PFSK-1 (cell line): ENCODE measurements at regions not wholly inside any gene's neighbourhood (a gene's known extent, or its start where the extent isn't known, plus 50 kb on each side); places are given as distances from the start of the nearest gene placed in this dataset.

ENCODE experiments used
- FOXP2 ChIP-seq: optimal IDR thresholded peaks from 2 replicates; pipeline ENCODE3; 2011; ENCODE audit warnings: borderline replicate concordance, control low read depth, inconsistent platforms; ENCODE audit not compliant: insufficient read depth; ENCODE audit errors: extremely low read length, extremely low read depth
- POLR2AphosphoS5 ChIP-seq: IDR thresholded peaks from 2 replicates; pipeline ENCODE4 v1.6.1; 2012; ENCODE audit warnings: low read depth, mild to moderate bottlenecking, control low read depth, low read length, moderate library complexity
- REST ChIP-seq, 2 experiments: IDR thresholded peaks; 2 replicates each; pipeline versions ENCODE4 v1.6.1 to v1.8.0; 2011 to 2012; ENCODE audit warnings: low read depth in 2 of 2, low read length in 2 of 2, control low read depth in 1 of 2, inconsistent platforms in 1 of 2, mild to moderate bottlenecking in 1 of 2, moderate library complexity in 1 of 2; ENCODE audit not compliant: insufficient read depth in 1 of 2
- SIN3A ChIP-seq: IDR thresholded peaks from 2 replicates; pipeline ENCODE4 v1.6.1; 2012; ENCODE audit warnings: mild to moderate bottlenecking, low read length, moderate library complexity, borderline replicate concordance; ENCODE audit not compliant: insufficient read depth
- TAF1 ChIP-seq: IDR thresholded peaks from 2 replicates; pipeline ENCODE4 v1.6.1; 2012; ENCODE audit warnings: low read length, control low read depth, borderline replicate concordance; ENCODE audit not compliant: insufficient read depth

GRCh38 chr6:169140986-169141495 is 112.6 kb downstream of the THBS2 start:
- TF ChIP-seq TAF1 (no peak), SIN3A (no peak), POLR2AphosphoS5 (no peak), REST (IDR thresholded peaks at IDR 0.05; ENCODE audit: insufficient read depth in 1 of 2, low read depth in 2 of 2, low read length in 2 of 2) (no peak), FOXP2 (no peak)

- TF ChIP-seq REST (IDR thresholded peaks at IDR 0.05; ENCODE audit: insufficient read depth in 1 of 2, low read depth in 2 of 2, low read length in 2 of 2) (no peak), SIN3A (no peak), TAF1 (no peak), FOXP2 (no peak), POLR2AphosphoS5 (no peak)
Observed at GRCh38 chr6:169139179-169139971, 114.3 kb downstream of the THBS2 start.

GRCh38 chr6:169132352-169132940 is 121.2 kb downstream of the THBS2 start:
- TF ChIP-seq SIN3A (no peak), POLR2AphosphoS5 (no peak), TAF1 (no peak), REST (IDR thresholded peaks at IDR 0.05; ENCODE audit: insufficient read depth in 1 of 2, low read depth in 2 of 2, low read length in 2 of 2) (no peak), FOXP2 (no peak)

- no peak for TF ChIP-seq FOXP2
- TF ChIP-seq REST (IDR thresholded peaks at IDR 0.05; ENCODE audit: insufficient read depth in 1 of 2, low read depth in 2 of 2, low read length in 2 of 2) = no peak
- TF ChIP-seq TAF1 = no peak
- no peak for TF ChIP-seq SIN3A
- no peak for TF ChIP-seq POLR2AphosphoS5
Observed at GRCh38 chr6:169131390-169131789, 122.3 kb downstream of the THBS2 start.
